ENCODE measurements at regions not wholly inside any gene's neighbourhood (a gene's known extent, or its start where the extent isn't known, plus 50 kb on each side); places are given as distances from the start of the nearest gene placed in this dataset.

- DNase-seq: no peak
These were observed 65.2 kb upstream of the FSHB start for GRCh38 chr11:30165652-30166051.

DNA sequence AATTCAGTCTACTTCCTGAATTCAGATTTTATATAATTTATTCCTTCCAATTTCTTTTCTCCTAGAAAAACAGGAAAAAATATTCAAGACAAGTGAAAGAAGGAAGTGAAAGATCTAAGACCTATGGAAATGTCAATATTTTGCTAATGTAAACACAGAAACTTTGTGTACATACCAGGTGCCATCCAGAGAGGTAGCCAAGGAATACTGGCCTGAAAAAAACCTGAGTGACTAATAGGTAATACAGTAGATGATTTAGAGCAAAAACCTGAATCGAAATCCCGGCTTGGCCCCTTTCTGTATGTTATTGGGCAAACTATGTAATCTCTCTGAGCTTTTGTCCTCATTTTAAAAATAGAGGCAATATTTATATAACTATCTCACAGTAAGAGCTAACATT is 59.2 kb upstream of the FSHB start:
- DNase-seq: no peak

- DNase-seq: no peak
These were observed 58.7 kb upstream of the FSHB start for GRCh38 chr11:30172158-30172557.

DNA sequence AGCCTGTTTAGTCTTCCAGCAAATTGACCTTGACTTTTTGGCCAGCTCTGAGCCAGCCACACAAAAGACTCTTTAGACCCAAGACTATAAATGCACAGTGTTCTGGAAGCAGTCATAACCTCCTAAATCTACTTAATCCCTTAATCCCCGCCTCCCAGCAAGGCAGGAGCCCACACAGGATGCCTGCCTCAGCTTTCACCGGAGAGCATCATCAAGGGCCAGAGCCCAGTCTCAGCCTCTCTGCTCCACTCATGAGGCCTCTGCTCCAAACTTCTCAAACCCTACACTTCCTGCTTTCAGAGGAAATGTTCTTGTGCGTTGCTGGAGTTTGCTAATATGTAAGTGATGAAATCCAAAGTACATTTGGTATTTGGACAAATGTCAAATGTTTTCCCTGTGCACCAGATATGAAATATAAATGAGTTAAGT is 57.9 kb upstream of the FSHB start:
- no peak for DNase-seq

- no peak for DNase-seq
These were observed 56.4 kb upstream of the FSHB start for GRCh38 chr11:30174265-30175020.
